Adrenal gland (tissue), 5 donors: ENCODE measurements at regions not wholly inside any gene's neighbourhood (a gene's known extent, or its start where the extent isn't known, plus 50 kb on each side); places are given as distances from the start of the nearest gene placed in this dataset.

ENCODE experiments used
- POLR2A ChIP-seq, 2 donors: fragments of 450-650 bp; IDR thresholded peaks; one replicate each; pipeline ENCODE4 v1.6.1; 2017; ENCODE audit warnings: antibody characterized with exemption in 2 of 2, mild to moderate bottlenecking in 2 of 2, moderate library complexity in 1 of 2
- TF ChIP-seq, protein P1 (sequence below), 6 experiments: fragments of 450-650 bp in 4 of 6; fragments of 200-600 bp in 2 of 6; sonication (generic) in 1 of 6; IDR thresholded peaks; 1 replicate in 5 of 6; 2 replicates in 1 of 6; pipeline versions ENCODE4 v1.5.1 to v1.8.0; 2016 to 2021; ENCODE audit warnings: antibody characterized with exemption in 6 of 6, mild to moderate bottlenecking in 2 of 6, moderate library complexity in 1 of 6
- donor health status: DM: no; HTN: no; CAD: no.

DNA sequence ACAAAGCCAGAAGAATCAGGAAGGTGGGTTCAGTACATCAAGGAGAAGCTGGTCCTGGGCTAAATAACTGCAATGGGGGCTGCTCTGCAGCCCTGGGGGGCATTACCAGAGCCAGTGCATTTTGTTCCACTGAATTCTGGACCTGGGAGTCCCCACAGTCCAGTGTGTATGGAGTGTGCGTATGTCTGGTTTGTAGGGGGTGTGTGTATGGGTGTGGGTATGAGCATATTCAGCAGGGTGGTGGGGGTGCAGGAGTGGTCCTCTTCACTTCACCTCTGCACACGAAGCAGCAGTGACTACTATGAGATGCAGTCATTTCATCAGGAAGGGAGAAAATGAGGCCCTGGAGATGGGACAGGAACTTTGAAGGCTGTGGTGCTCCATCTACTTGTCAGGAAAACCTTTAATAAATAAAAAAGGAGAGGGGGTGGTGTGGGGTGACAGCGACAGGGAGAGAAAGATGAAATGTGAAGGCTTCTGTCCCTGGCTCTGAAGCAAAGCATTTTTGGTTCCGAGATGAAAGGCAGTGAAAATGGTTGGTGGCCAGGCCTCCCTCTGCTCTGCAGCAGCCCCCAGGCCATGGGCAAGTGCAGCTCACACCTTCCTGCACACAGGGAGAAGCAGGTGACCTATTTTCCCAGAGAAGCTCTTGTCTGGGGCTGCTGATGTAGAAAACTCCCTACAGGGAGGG lies 121.5 kb upstream of the CACHD1 start:
- TF ChIP-seq, protein P1, sequence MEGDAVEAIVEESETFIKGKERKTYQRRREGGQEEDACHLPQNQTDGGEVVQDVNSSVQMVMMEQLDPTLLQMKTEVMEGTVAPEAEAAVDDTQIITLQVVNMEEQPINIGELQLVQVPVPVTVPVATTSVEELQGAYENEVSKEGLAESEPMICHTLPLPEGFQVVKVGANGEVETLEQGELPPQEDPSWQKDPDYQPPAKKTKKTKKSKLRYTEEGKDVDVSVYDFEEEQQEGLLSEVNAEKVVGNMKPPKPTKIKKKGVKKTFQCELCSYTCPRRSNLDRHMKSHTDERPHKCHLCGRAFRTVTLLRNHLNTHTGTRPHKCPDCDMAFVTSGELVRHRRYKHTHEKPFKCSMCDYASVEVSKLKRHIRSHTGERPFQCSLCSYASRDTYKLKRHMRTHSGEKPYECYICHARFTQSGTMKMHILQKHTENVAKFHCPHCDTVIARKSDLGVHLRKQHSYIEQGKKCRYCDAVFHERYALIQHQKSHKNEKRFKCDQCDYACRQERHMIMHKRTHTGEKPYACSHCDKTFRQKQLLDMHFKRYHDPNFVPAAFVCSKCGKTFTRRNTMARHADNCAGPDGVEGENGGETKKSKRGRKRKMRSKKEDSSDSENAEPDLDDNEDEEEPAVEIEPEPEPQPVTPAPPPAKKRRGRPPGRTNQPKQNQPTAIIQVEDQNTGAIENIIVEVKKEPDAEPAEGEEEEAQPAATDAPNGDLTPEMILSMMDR (IDR thresholded peaks at IDR 0.05) = no peak
- no peak for TF ChIP-seq POLR2A (IDR thresholded peaks at IDR 0.05)
